T-cell (primary cell): ENCODE measurements at regions not wholly inside any gene's neighbourhood (a gene's known extent, or its start where the extent isn't known, plus 50 kb on each side); places are given as distances from the start of the nearest gene placed in this dataset.

Source experiments
- ATAC-seq, 4 experiments: fragments of 200-7000 bp in 3 of 4; fragments of 150-1000 bp in 1 of 4; cut with Tn5 transposase; replicated peaks in 1 of 4; 1 replicate in 3 of 4; 2 replicates in 1 of 4; pipeline ENCODE4 v1.10.0; 2021; ENCODE audit warnings: moderate library complexity in 3 of 4, mild to moderate bottlenecking in 2 of 4, moderate number of reproducible peaks in 1 of 4
- CTCF ChIA-PET, 2 donors: fragments of 300-600 bp; sonication (Branson Sonifier 250); formaldehyde crosslinking; loops; one replicate each; lab custom pipeline; 2022; ENCODE audit warnings: antibody characterized with exemption in 2 of 2; lab: Charles Lee
- POLR2A ChIA-PET, 2 donors: fragments of 300-600 bp; sonication (Branson Sonifier 250); formaldehyde crosslinking; loops; one replicate each; lab custom pipeline; 2022; ENCODE audit warnings: antibody characterized with exemption in 2 of 2; lab: Charles Lee
- DNase-seq, 35 experiments: peaks; one replicate each; pipeline versions ENCODE4 v3.0.0 to v3.0.0-alpha.2; 2013 to 2023
- H3K27ac ChIP-seq: one replicate; pipeline ENCODE4 v1.5.1; 2013; ENCODE audit warnings: low read length
- H3K27me3 ChIP-seq, 2 experiments: replicated peaks in 1 of 2; 1 replicate in 1 of 2; 2 replicates in 1 of 2; pipeline versions ENCODE4 v1.6.1 to v1.7.0; 2013; ENCODE audit warnings: low read length in 1 of 2, mixed read lengths in 1 of 2; ENCODE audit not compliant: control insufficient read depth in 2 of 2, insufficient read depth in 2 of 2; ENCODE audit errors: extremely low read depth in 1 of 2
- H3K36me3 ChIP-seq, 2 donors: 1 replicate in 1 of 2; 2 replicates in 1 of 2; pipeline versions ENCODE4 v1.6.1 to v1.7.0; 2013; ENCODE audit warnings: low read length in 1 of 2; ENCODE audit not compliant: control insufficient read depth in 2 of 2, insufficient read depth in 1 of 2; ENCODE audit errors: extremely low read depth in 1 of 2
- H3K4me1 ChIP-seq, 2 experiments: 1 replicate in 1 of 2; 2 replicates in 1 of 2; pipeline versions ENCODE4 v1.6.1 to v1.7.0; 2013; ENCODE audit warnings: low read length in 2 of 2, mixed read lengths in 1 of 2; ENCODE audit not compliant: insufficient read depth in 2 of 2, control insufficient read depth in 1 of 2; ENCODE audit errors: extremely low read depth in 1 of 2
- H3K4me3 ChIP-seq, 2 donors: 1 replicate in 1 of 2; 2 replicates in 1 of 2; pipeline versions ENCODE4 v1.5.1 to v1.7.0; 2013; ENCODE audit warnings: mild to moderate bottlenecking in 2 of 2, low read length in 1 of 2, moderate library complexity in 1 of 2; ENCODE audit not compliant: control insufficient read depth in 1 of 2; ENCODE audit errors: extremely low read depth in 1 of 2
- H3K9me3 ChIP-seq: 2 replicates; pipeline ENCODE4 v1.7.0; 2013
- H3K27ac Mint-ChIP-seq, 2 donors: one replicate each; pipeline ENCODE4 v1.8.0; 2020 to 2021; ENCODE audit warnings: mild to moderate bottlenecking in 2 of 2, mixed read lengths in 2 of 2
- H3K27me3 Mint-ChIP-seq, 2 donors: one replicate each; pipeline ENCODE4 v1.8.0; 2021 to 2022; ENCODE audit warnings: mixed read lengths in 2 of 2
- H3K36me3 Mint-ChIP-seq: one replicate; pipeline ENCODE4 v1.8.0; 2021; ENCODE audit warnings: mixed read lengths
- H3K4me1 Mint-ChIP-seq, 3 donors: one replicate each; pipeline ENCODE4 v1.8.0; 2020 to 2022; ENCODE audit warnings: mixed read lengths in 3 of 3, mild to moderate bottlenecking in 1 of 3
- H3K4me3 Mint-ChIP-seq, 3 donors: one replicate each; pipeline ENCODE4 v1.8.0; 2020 to 2022; ENCODE audit warnings: mild to moderate bottlenecking in 3 of 3, mixed read lengths in 3 of 3, moderate library complexity in 3 of 3
- H3K9me3 Mint-ChIP-seq, 3 donors: one replicate each; pipeline ENCODE4 v1.8.0; 2020 to 2022; ENCODE audit warnings: mixed read lengths in 3 of 3
- WGBS: methylation state at CpG from one replicate; pipeline ENCODE4 v1.1.5; 2013; ENCODE audit warnings: missing lambda C conversion rate; ENCODE audit not compliant: insufficient coverage; 5-methylcytosine and 5-hydroxymethylcytosine counted together

DNA sequence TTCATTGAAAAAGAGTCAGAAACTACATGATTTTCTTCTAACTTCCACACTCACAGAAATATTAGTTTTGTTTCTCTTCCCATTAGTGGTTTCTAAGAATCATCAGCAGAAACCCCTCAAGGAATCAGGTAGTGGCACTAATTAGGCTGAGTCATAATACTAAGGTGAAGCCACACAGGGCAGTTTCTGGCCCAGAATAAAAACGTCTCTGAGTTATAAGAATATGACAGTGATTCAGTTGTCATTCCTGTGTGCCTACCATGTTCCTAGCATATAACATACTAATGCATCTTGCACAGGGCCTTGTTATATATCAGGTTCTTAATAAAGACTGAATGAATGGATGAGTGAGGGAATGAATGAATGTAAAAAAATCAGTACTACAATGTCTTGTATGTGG lies 206.0 kb upstream of the PLEKHG7 start:
- no CpG with 5 or more reads among the region's 1 CpG for WGBS

DNA sequence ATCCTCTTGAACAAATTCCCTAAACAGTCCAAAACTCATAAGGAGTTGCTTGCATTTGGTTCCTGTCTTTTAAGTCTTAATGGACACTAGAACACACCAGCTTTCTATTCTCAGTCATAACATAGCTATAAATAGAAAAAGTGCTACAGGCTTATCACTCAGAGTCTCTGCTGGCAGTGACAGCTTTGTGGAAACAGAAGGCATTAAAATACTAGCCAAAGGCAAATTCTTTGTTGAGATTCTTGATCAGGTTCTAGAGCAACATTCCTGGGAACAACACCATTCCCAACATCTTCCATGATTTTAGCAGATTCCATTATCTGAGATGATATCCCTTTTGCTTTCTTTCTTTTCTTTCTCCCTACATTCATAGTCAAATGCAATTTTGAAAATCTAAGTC lies 207.7 kb upstream of the PLEKHG7 start:
- H3K4me1 Mint-ChIP-seq = peaks cover 0 to 3% (median 0%) of the 10 kb centered on the region in 3 donors
- peaks cover 6 to 12% (median 7%) of the 10 kb centered on the region in 3 donors for H3K9me3 Mint-ChIP-seq
- H3K36me3 Mint-ChIP-seq = peaks cover 3% of the 10 kb centered on the region
- no peak overlapping the region for H3K4me3 ChIP-seq
- H3K4me1 ChIP-seq = no peaks in the 10 kb centered on the region
- POLR2A ChIA-PET = interaction anchor here in 1 of 2 donors (1.1 kb wide), 1 partner anchor 14 kb away, joined by 4 read pairs; no protein-coding TSS in a partner anchor
- H3K9me3 ChIP-seq = peaks cover 2% of the 10 kb centered on the region
- no peak overlapping the region for H3K27ac Mint-ChIP-seq
- H3K27me3 Mint-ChIP-seq = no peaks in the 10 kb centered on the region
- no peak overlapping the region for H3K4me3 Mint-ChIP-seq
- ATAC-seq (no peak), DNase-seq (no peak)
- no peaks in the 10 kb centered on the region for H3K27me3 ChIP-seq
- no peaks in the 10 kb centered on the region for H3K36me3 ChIP-seq
- no peak overlapping the region for H3K27ac ChIP-seq
- CTCF ChIA-PET = no interaction called here

More for the DNA sequence above, 206.0 kb upstream of the PLEKHG7 start:
- Mint-ChIP-seq H3K27me3 (no peaks in the 10 kb centered on the region), H3K36me3 (peaks cover 3% of the 10 kb centered on the region), H3K4me3 (no peak overlapping the region), H3K9me3 (peaks cover 2 to 6% (median 2%) of the 10 kb centered on the region in 3 donors), H3K27ac (no peak overlapping the region), H3K4me1 (peaks cover 0 to 6% (median 5%) of the 10 kb centered on the region in 3 donors)
- ChIA-PET CTCF (no interaction called here), POLR2A (interaction anchor here in 1 of 2 donors (0.6 kb wide), 1 partner anchor 11 kb away, joined by 5 read pairs; no protein-coding TSS in a partner anchor)
- no peaks in the 10 kb centered on the region for H3K36me3 ChIP-seq
- no peak overlapping the region for H3K4me3 ChIP-seq
- H3K27me3 ChIP-seq = no peaks in the 10 kb centered on the region
- DNase-seq (no peak), ATAC-seq (no peak)
- no peaks in the 10 kb centered on the region for H3K4me1 ChIP-seq
- H3K9me3 ChIP-seq = peaks cover 2% of the 10 kb centered on the region
- no peak overlapping the region for H3K27ac ChIP-seq

DNA sequence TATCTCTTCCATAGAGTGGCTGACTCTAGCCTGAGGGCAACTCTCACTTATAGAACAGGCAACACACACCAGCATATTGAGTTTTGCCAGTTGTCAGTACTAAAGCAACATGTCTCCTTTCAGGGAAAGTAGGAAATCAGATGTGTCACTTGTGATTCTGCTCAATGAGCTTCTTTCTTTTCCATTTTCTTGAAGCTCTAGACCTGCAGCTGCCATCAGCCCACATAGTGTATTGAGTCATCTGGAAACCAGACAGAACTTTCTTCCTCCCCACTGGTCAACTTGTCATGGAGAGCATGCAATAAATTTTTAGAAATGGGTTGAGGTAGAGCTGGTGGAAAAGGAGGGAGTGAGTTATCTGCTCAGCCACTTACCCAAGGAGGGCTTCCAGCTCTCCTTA lies 209.0 kb upstream of the PLEKHG7 start:
- Mint-ChIP-seq H3K9me3 (peaks cover 6 to 12% (median 7%) of the 10 kb centered on the region in 3 donors), H3K4me3 (no peak overlapping the region), H3K4me1 (peaks cover 1 to 3% (median 2%) of the 10 kb centered on the region in 3 donors), H3K27ac (no peak overlapping the region), H3K27me3 (no peaks in the 10 kb centered on the region), H3K36me3 (peaks cover 3% of the 10 kb centered on the region)
- ChIA-PET POLR2A (interaction anchor here in 1 of 2 donors (1.1 kb wide), 1 partner anchor 13 kb away, joined by 4 read pairs; no protein-coding TSS in a partner anchor), CTCF (no interaction called here)
- Histone ChIP-seq H3K27ac (no peak overlapping the region), H3K4me3 (no peak overlapping the region), H3K9me3 (peaks cover 2% of the 10 kb centered on the region), H3K4me1 (no peaks in the 10 kb centered on the region), H3K36me3 (no peaks in the 10 kb centered on the region), H3K27me3 (no peaks in the 10 kb centered on the region)
- ATAC-seq (no peak), DNase-seq (no peak)

DNA sequence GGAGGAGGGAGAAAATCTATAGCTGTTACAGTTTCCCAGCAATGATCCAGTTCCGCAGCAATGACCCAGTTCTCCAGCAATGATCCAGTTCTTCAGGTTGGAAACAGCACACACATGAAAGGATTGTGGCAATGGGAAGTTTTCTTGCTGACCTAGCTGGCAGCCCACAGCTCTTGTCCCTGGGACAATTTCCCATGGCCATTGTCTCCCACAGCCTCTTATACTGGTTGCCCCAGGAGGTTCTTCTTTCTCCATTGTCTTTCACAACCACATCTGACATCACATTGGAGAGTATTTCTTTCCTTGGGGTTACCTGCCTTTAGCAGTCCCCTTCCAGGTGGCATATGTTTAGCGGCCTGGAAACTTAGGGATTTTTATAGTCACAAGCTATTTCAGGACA lies 209.8 kb upstream of the PLEKHG7 start:
- DNase-seq (no peak), ATAC-seq (no peak)
- Histone ChIP-seq H3K9me3 (peaks cover 2% of the 10 kb centered on the region), H3K27ac (no peak overlapping the region), H3K4me1 (no peaks in the 10 kb centered on the region), H3K36me3 (no peaks in the 10 kb centered on the region), H3K27me3 (no peaks in the 10 kb centered on the region), H3K4me3 (no peak overlapping the region)
- Mint-ChIP-seq H3K9me3 (peaks cover 6 to 12% (median 7%) of the 10 kb centered on the region in 3 donors), H3K36me3 (peaks cover 3% of the 10 kb centered on the region), H3K27ac (no peak overlapping the region), H3K4me1 (peaks cover 6 to 7% (median 7%) of the 10 kb centered on the region in 3 donors), H3K27me3 (no peaks in the 10 kb centered on the region), H3K4me3 (no peak overlapping the region)
- CTCF ChIA-PET = interaction anchor here in 1 of 2 donors (0.6 kb wide), 1 partner anchor 317 kb away, joined by 3 read pairs; no protein-coding TSS in a partner anchor
- POLR2A ChIA-PET = no interaction called here
- WGBS = no CpG with 5 or more reads among the region's 2 CpGs

DNA sequence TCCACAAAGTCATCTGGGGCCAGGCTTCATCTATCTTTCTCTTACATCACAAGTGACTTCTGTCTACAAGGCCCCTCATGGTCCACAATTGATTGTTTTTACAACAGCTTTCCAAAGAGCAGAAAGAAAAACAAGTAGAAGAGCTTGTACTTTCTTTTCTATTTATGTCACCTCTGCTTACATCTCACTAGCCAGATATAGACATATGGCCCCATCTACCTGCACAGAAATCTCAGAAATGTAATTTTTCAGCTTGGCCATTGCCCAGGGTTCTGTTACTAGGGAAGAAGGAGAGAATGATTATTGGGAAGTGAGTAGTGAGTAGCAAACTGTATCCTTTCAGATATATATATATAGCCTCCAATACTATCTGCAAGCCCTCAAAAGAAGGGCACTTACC lies 210.5 kb upstream of the PLEKHG7 start:
- H3K4me3 Mint-ChIP-seq = no peak overlapping the region
- Histone ChIP-seq H3K4me3 (no peak overlapping the region), H3K9me3 (peaks cover 2% of the 10 kb centered on the region), H3K27ac (no peak overlapping the region), H3K36me3 (no peaks in the 10 kb centered on the region), H3K4me1 (no peaks in the 10 kb centered on the region), H3K27me3 (no peaks in the 10 kb centered on the region)
- no peaks in the 10 kb centered on the region for H3K27me3 Mint-ChIP-seq
- POLR2A ChIA-PET = no interaction called here
- peaks cover 6 to 7% (median 7%) of the 10 kb centered on the region in 3 donors for H3K4me1 Mint-ChIP-seq
- no peak for DNase-seq
- CTCF ChIA-PET = interaction anchor here in 1 of 2 donors (0.6 kb wide), 1 partner anchor 204 kb away, joined by 4 read pairs; no protein-coding TSS in a partner anchor
- peaks cover 3% of the 10 kb centered on the region for H3K36me3 Mint-ChIP-seq
- H3K27ac Mint-ChIP-seq = no peak overlapping the region
- H3K9me3 Mint-ChIP-seq = peaks cover 6 to 12% (median 7%) of the 10 kb centered on the region in 3 donors
- no peak for ATAC-seq

DNA sequence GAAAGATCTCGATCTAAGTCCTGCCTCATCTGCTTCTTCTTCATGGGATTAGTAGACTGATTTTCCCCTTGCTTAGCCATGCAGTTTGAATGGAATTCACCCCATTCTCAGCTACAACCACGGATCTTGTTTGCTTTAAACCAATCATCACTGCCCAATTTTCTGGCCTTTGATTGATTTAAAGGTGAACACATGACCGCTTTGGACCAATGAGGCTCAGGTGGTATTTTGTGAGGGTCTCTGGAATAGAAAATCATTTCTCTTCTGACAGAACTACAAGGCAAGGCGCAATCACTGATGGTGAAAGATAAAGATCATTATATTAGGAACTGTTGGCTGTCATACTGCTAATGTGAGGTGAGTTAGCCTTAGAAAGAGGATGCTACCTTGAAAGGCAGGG lies 213.0 kb upstream of the PLEKHG7 start:
- H3K4me1 ChIP-seq = no peaks in the 10 kb centered on the region
- 100% methylated on average over 1 of the region's 4 CpGs for WGBS
- H3K27me3 ChIP-seq = no peaks in the 10 kb centered on the region
- Mint-ChIP-seq H3K36me3 (peaks cover 3% of the 10 kb centered on the region), H3K27ac (no peak overlapping the region), H3K4me1 (peaks cover 19 to 22% (median 21%) of the 10 kb centered on the region in 3 donors), H3K9me3 (peaks cover 6 to 12% (median 7%) of the 10 kb centered on the region in 3 donors), H3K27me3 (no peaks in the 10 kb centered on the region), H3K4me3 (no peak overlapping the region)
- no peak for ATAC-seq
- no peaks in the 10 kb centered on the region for H3K36me3 ChIP-seq
- DNase-seq = no peak
- no peak overlapping the region for H3K4me3 ChIP-seq
- no peak overlapping the region for H3K27ac ChIP-seq
- ChIA-PET CTCF (no interaction called here), POLR2A (interaction anchor here in 1 of 2 donors (0.8 kb wide), 1 partner anchor 15 kb away, joined by 6 read pairs; no protein-coding TSS in a partner anchor)
- peaks cover 2% of the 10 kb centered on the region for H3K9me3 ChIP-seq
